HG02588 (cell line): ENCODE measurements at regions not wholly inside any gene's neighbourhood (a gene's known extent, or its start where the extent isn't known, plus 50 kb on each side); places are given as distances from the start of the nearest gene placed in this dataset.
"Not testable (repeated sequence)": the region's sequence is repeated elsewhere in the genome, so short reads cannot be mapped to it uniquely, and the experiment has no call there.

Experiments
- ATAC-seq: cut with Tn5 transposase; IDR thresholded peaks from one replicate; pipeline ENCODE4 v1.9.1; 2021; ENCODE audit warnings: mild to moderate bottlenecking, moderate library complexity; ENCODE audit not compliant: unreplicated experiment

DNA sequence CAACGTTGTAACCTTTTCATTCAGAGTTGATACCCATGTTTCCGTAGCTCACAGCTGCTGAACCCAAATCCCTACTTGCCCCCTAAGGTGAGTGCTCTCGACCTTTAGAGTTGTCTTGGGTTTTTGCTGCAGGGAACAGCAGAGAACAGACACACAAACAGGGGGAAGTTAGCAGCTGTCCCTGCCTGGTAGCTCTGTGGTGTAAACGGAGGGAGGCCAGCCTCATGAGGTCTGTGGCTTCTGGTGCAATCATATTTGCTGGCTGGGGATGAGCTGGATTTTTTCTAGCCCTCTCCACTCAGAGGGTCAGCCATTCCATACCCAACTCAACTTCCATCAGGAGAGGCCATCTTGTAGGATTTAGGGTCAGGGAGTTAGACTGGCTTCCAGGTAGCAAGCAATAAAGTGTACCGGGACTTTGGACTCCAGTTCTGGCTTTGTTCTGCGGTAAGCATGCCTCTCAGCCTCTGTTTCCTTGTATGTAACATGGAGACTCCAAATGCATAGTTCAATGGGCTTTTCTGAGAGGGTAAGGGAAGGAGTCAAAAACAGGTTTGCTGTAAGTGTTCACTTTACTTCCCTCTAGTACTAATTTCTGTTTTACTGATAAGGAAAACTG is 218.9 kb downstream of the MID1IP1 start:
- ATAC-seq: no peak

DNA sequence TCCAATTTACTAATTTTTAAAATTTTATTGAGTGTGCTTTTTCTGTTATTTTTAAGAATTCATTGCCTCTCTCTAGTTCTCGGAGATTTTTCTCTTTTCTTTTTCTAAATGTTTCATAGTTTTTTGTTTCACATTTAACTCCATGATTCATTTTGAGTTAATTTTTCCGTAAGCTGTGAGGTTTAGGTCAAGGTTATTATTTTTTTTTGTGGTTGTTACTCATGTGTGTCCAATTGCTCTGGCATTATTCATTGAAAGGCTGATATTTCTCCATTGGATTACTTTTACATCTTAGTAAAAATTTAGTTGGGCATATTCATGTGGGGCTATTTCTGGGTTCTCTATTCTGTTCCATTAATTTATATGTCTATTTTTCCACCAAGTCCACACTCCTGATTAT is 220.8 kb downstream of the MID1IP1 start:
- no peak for ATAC-seq

- ATAC-seq: no peak
These were observed 228.0 kb downstream of the MID1IP1 start for GRCh38 chrX:39029221-39029620.

DNA sequence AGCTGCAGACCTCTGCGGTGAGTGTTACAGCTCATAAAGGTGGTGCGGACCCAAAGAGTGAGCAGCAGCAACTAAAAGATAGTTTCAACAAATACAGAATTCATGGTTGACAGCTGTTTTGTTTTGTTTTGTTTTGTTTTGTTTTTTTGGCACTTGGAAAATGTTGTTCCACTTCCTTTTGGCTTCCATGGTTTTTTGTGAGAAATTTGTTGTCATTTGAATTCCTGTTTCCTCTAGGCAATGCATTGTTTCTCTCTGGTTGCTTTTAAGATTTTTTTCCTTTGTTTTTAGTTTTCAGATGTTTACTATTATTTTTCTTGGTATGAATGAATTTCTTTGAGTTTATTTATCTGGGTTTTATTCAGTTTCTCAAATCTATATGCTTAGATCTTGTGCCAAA is 229.4 kb downstream of the MID1IP1 start:
- no peak for ATAC-seq

GRCh38 chrX:39039890-39040289 is 238.6 kb downstream of the MID1IP1 start:
- no peak for ATAC-seq

DNA sequence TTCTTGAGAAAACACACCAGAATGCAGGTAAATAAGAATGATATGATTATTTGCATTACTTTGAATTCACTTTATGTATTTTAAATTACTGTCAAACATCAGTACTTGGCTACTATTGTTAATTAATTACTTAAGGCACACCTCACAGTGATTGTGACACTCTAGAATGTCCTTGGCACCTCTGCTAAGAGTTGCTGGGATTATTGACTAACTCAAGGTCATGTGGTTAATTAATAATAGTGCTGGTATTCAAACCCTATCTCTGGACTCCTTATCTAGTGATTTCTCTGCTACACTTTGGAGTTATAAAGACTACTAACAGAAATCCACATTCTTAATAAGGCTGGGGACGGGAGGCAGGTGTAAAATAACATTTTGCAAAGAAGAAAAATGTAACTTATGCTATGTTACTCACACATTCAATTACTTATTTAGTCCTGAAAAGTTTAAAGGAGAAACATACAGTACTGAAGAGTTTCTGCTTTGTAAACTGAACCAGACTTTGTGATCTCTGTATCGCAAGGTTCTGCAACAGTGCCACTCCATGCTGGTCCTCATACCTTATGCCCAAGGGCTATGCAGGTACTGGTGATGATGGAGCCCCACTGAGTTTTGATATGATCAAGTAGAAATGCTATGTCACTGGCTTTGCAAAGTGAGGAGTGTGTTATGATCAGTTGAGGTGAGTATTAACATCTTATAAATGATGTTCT is 242.7 kb downstream of the MID1IP1 start:
- ATAC-seq: no peak

- no peak for ATAC-seq
These were observed 245.9 kb downstream of the MID1IP1 start for GRCh38 chrX:39047174-39047573.

GRCh38 chrX:39049975-39050374 is 248.7 kb downstream of the MID1IP1 start:
- ATAC-seq: no peak

DNA sequence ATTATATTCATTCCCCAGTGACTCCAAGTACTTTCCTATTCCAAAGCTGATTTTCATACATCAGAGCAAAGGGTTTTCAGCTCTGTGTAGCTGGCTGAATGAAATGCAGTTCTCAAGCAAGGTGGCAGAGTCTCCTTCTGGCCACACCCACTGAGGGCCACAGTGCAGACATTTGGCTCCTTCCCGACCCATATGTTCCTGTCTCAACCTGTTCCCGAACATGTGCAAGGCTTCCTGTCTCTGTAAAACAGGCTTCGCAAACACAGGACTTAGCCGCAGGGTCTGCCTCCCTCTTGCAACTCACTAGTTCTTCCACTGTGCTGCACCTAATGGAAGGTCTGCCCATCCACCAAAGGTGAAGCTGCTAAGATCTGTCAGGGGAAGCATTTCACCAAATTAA is 249.2 kb downstream of the MID1IP1 start:
- no peak for ATAC-seq

DNA sequence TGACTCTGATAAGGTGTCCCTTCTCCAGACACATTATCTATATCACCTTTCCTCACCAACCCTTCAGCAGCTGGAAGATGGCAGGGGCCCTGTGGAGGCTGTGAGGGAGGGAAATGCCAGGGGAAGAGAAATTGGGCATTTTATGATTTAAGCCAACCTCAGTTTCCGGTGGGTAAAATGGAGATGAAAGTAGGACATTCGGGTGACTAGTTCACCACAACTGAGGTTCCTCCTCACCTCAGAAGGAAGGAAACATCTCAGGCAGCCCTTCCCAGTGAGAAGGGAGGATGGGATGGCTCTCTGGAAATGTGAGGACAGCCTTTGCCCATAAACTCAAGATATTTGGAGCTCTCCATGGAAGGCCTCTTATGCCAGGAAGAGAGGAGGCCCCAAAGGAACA is 251.5 kb downstream of the MID1IP1 start:
- ATAC-seq: no peak

DNA sequence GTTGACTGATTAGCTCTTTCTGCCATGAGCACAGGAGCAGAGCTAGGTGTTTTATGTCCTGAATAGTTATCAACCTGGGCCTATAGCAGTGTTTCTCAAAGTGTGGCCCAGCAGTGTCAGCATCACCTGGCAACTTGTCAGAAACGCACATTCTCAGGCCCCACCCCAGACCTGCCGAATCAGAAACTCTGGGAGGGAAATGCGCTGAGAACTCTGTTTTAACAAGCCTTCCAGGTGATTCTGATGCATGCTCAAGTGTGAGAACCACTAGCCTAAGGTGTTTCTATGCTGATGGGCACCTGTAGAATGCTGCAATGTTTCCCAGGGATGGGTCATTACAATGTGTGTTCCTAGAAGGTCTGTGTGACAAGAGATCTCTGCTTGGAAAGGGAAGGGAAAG is 257.5 kb downstream of the MID1IP1 start:
- no peak for ATAC-seq

DNA sequence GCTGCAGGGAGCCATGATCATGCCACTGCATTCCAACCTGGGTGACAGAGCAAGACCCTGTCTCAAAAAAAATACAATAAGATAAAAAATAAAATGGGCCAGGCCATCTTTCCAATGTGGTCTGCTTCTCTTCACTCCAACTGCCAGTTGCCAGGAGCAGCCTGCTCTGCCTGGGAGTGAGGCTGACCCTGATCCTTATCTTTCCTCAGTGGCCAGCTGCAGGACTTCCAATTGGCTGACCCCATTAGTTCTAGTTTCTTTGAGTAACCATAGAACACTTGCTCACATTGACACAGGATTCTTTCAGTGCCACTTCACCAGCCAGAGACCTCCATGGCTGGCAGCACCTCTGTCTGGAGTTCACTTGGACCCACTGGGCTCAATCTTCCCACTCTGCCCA is 258.6 kb downstream of the MID1IP1 start:
- ATAC-seq: no peak

GRCh38 chrX:39063037-39063436 is 261.8 kb downstream of the MID1IP1 start:
- ATAC-seq: no peak

DNA sequence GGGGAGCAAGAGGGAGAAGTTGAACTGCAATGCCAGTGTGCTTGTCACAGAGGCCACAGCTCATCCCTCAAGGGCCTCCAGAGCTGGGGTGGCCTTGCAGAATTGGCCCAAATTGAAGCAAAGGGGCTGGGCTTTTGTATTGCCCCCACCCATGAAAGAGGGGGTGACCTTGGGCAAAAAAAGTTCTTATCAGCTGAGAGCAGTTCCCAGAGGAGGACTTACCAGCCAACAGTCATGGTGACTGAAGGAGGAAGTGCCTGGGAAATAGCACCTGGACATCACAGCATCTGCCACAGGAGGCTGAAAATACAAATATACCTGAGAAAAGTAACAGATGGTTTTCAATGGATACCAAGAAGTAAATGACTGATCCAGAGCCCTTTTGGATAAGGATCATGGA is 262.4 kb downstream of the MID1IP1 start:
- ATAC-seq: no peak

GRCh38 chrX:39065051-39065871 is 264.0 kb downstream of the MID1IP1 start:
- no peak for ATAC-seq

GRCh38 chrX:39067866-39068265 is 266.6 kb downstream of the MID1IP1 start:
- no peak for ATAC-seq

- not testable (repeated sequence) for ATAC-seq
These were observed 267.4 kb downstream of the MID1IP1 start for GRCh38 chrX:39068634-39069033.

- no peak for ATAC-seq
These were observed 268.8 kb downstream of the MID1IP1 start for GRCh38 chrX:39070009-39070408.

GRCh38 chrX:39073131-39073530 is 271.9 kb downstream of the MID1IP1 start:
- no peak for ATAC-seq

- ATAC-seq: no peak
These were observed 295.3 kb downstream of the MID1IP1 start for GRCh38 chrX:39096599-39096998.

DNA sequence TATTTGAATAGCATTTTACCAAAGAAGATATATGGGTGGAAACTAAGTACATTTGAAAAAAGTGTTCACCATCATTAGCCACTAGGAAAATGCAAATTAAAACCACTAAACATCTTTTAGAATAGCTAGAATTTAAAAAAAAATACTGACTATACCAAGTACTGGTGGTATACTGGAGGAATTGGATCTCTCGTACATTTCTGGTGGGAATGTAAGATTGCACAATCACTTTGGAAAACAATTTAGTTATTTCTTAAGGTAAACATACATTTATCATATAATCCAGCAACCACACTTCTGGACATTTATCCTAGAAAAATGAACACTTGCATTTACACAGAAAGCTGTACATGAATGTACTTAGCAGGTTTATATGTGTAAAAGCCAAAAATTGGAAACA is 303.5 kb downstream of the MID1IP1 start:
- no peak for ATAC-seq

DNA sequence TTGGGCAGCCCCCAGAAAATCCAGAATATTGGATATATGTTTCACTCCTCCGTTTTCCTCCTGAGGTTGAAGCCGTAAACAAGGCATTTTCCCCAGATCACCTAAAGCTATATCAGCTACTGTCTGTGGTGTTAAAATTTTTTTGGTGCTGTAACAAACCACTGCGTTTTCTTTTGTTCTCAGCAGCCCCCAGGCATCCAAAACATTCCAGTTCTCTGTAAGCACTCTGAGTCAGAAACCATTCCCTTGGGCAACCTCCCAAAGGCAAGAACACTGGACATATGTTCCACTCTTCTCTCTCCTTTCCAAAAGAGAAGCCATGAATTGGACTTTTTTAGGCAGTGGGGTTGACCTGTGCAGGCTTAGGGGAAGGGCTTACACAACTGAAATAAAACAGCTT is 310.9 kb downstream of the MID1IP1 start:
- no peak for ATAC-seq
